ENCODE measurements at regions not wholly inside any gene's neighbourhood (a gene's known extent, or its start where the extent isn't known, plus 50 kb on each side); places are given as distances from the start of the nearest gene placed in this dataset.

DNA sequence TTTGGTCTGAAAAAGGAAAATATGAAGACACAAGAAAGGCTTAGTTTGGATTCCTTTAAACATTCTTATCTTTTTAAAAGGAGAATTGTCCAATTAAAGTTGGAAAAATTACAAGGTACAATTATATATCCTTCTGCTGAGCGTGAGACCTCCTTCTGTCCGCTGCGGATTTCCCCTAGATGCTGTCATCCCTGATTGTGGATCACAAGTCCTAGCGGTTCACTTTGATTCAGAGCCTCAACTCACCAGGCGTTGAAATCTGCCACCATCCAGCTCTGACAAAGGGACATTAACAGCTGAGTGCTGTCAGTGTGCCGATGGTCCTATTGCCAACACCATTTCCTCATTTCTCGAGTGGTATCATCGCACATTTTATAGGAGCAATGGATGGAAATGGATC, 73.1 kb upstream of the PTER start:
- H2BK12ac ChIP-seq (ENCODE audit: low read length in 2 of 2): no peak overlapping the region
- H3K9me3 ChIP-seq (ENCODE audit: control insufficient read depth, low read length): peaks cover 18% of the 10 kb centered on the region
- H3K79me1 ChIP-seq (replicated peaks; ENCODE audit: low read length, poor library complexity, severe bottlenecking): no peaks in the 10 kb centered on the region
- H4K91ac ChIP-seq (ENCODE audit: low read length): no peak overlapping the region
- H3K4ac ChIP-seq (ENCODE audit: low read depth in 1 of 2, low read length in 2 of 2): no peak overlapping the region
- H2AFZ ChIP-seq (ENCODE audit: low read depth, low read length): no peak overlapping the region
- H3K4me3 ChIP-seq (ENCODE audit: insufficient read depth in 1 of 2, low read depth in 1 of 2, low read length in 2 of 2): no peak overlapping the region
- 93% methylated on average over 6 of the region's 8 CpGs for WGBS
- H3K23ac ChIP-seq (ENCODE audit: low read length in 2 of 2): no peak overlapping the region
- no peak overlapping the region for H4K8ac ChIP-seq (ENCODE audit: low read length)
- no peak overlapping the region for H3K14ac ChIP-seq (ENCODE audit: low read length in 2 of 2)
- H3K9ac ChIP-seq (ENCODE audit: low read length): no peak overlapping the region
- no peak overlapping the region for H2AK5ac ChIP-seq (ENCODE audit: low read length, severe bottlenecking)
- H3K4me1 ChIP-seq (ENCODE audit: control insufficient read depth, insufficient read depth, low read depth, low read length): no peaks in the 10 kb centered on the region
- no peaks in the 10 kb centered on the region for H3K36me3 ChIP-seq (ENCODE audit: control insufficient read depth in 1 of 2, insufficient read depth in 2 of 2, low read depth in 1 of 2, low read length in 2 of 2)
- no peak overlapping the region for H2BK15ac ChIP-seq (ENCODE audit: low read depth, poor library complexity, severe bottlenecking)
- no peak overlapping the region for H3K4me2 ChIP-seq (ENCODE audit: low read length, poor library complexity, severe bottlenecking)
- no peaks in the 10 kb centered on the region for H3K27me3 ChIP-seq (ENCODE audit: control insufficient read depth in 1 of 2, insufficient read depth in 1 of 2, low read length in 2 of 2)
- H2BK120ac ChIP-seq (ENCODE audit: low read depth, low read length): no peak overlapping the region
- H2BK5ac ChIP-seq (ENCODE audit: low read depth, low read length, poor library complexity, severe bottlenecking): no peak overlapping the region
- H3K27ac ChIP-seq (ENCODE audit: low read length, poor library complexity, severe bottlenecking): no peak overlapping the region
- no peak overlapping the region for H3K18ac ChIP-seq (ENCODE audit: low read depth in 1 of 2, low read length in 2 of 2)
- DNase-seq: no peak

DNA sequence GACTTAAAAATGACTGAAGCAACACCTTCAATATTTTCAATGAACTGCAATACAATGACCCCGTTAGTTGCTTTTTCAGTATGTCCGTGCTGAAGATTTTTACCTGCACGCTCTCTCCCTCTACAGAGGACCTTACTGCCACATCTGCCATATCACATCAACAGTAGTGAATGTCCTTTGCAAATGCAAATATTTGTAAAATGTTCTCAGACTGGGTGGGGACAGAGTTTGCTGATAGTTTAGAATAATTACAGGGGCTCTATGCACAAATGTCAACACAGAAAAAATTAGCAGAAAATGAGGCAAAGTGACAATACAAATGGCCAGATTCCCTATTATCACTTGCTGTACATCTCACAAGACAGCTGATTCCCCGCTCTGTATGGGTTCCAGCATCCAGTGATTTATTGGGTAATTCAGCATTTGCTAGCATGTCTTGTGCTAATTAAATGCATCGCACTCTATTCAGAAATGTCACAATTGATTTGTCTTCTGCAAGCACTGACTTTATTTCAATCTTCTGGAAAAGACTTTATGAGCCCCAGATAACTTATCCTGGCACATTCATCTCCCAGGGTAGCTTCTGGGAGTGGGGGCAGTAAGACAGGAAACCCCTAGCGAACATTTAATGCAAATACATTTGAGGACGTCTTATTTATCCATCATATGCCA, 69.1 kb upstream of the PTER start:
- Histone ChIP-seq H2BK5ac (ENCODE audit: low read depth, low read length, poor library complexity, severe bottlenecking) (no peak overlapping the region), H3K18ac (ENCODE audit: low read depth in 1 of 2, low read length in 2 of 2) (no peak overlapping the region), H3K27ac (ENCODE audit: low read length, poor library complexity, severe bottlenecking) (no peak overlapping the region), H2AK5ac (ENCODE audit: low read length, severe bottlenecking) (no peak overlapping the region), H4K91ac (ENCODE audit: low read length) (no peak overlapping the region), H3K9ac (ENCODE audit: low read length) (no peak overlapping the region), H4K8ac (ENCODE audit: low read length) (no peak overlapping the region), H3K27me3 (ENCODE audit: control insufficient read depth in 1 of 2, insufficient read depth in 1 of 2, low read length in 2 of 2) (no peaks in the 10 kb centered on the region), H2BK12ac (ENCODE audit: low read length in 2 of 2) (no peak overlapping the region), H3K23ac (ENCODE audit: low read length in 2 of 2) (no peak overlapping the region), H2BK120ac (ENCODE audit: low read depth, low read length) (no peak overlapping the region), H2AFZ (ENCODE audit: low read depth, low read length) (no peak overlapping the region), H3K4me1 (ENCODE audit: control insufficient read depth, insufficient read depth, low read depth, low read length) (no peaks in the 10 kb centered on the region), H3K4ac (ENCODE audit: low read depth in 1 of 2, low read length in 2 of 2) (no peak overlapping the region), H3K79me1 (replicated peaks; ENCODE audit: low read length, poor library complexity, severe bottlenecking) (no peaks in the 10 kb centered on the region), H3K14ac (ENCODE audit: low read length in 2 of 2) (no peak overlapping the region), H3K9me3 (ENCODE audit: control insufficient read depth, low read length) (peaks cover 12% of the 10 kb centered on the region), H3K4me2 (ENCODE audit: low read length, poor library complexity, severe bottlenecking) (no peak overlapping the region), H3K36me3 (ENCODE audit: control insufficient read depth in 1 of 2, insufficient read depth in 2 of 2, low read depth in 1 of 2, low read length in 2 of 2) (no peaks in the 10 kb centered on the region), H3K4me3 (ENCODE audit: insufficient read depth in 1 of 2, low read depth in 1 of 2, low read length in 2 of 2) (no peak overlapping the region), H2BK15ac (ENCODE audit: low read depth, poor library complexity, severe bottlenecking) (no peak overlapping the region)
- 89% methylated on average over 6 of the region's 7 CpGs for WGBS
- no peak for DNase-seq

DNA sequence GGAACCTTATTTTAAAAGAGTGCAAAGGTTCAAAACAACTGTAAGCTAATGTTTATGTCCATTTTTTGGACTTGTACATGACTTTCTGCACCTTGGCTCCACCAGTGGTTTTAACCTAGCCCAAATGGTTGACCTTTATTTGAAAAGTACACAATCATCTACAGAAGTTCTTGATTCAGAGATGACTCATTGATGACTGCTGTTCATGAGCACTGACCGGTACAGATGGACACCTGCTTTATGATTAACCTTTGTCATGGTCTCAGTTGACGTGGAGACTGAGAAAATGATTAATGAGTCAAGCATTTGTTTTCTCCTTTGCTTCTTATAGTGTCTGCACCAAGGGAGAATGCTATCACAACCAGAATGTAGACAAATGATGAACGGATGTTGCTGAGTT, 55.7 kb upstream of the PTER start:
- 39% methylated on average over 3 of the region's 3 CpGs for WGBS
- Histone ChIP-seq H2BK12ac (ENCODE audit: low read length in 2 of 2) (no peak overlapping the region), H3K4ac (ENCODE audit: low read depth in 1 of 2, low read length in 2 of 2) (no peak overlapping the region), H2BK120ac (ENCODE audit: low read depth, low read length) (no peak overlapping the region), H3K36me3 (ENCODE audit: control insufficient read depth in 1 of 2, insufficient read depth in 2 of 2, low read depth in 1 of 2, low read length in 2 of 2) (no peaks in the 10 kb centered on the region), H3K9ac (ENCODE audit: low read length) (no peak overlapping the region), H2BK15ac (ENCODE audit: low read depth, poor library complexity, severe bottlenecking) (no peak overlapping the region), H4K8ac (ENCODE audit: low read length) (no peak overlapping the region), H3K23ac (ENCODE audit: low read length in 2 of 2) (no peak overlapping the region), H3K4me1 (ENCODE audit: control insufficient read depth, insufficient read depth, low read depth, low read length) (no peaks in the 10 kb centered on the region), H2AK5ac (ENCODE audit: low read length, severe bottlenecking) (no peak overlapping the region), H3K27ac (ENCODE audit: low read length, poor library complexity, severe bottlenecking) (no peak overlapping the region), H4K91ac (ENCODE audit: low read length) (no peak overlapping the region), H3K4me2 (ENCODE audit: low read length, poor library complexity, severe bottlenecking) (no peak overlapping the region), H2BK5ac (ENCODE audit: low read depth, low read length, poor library complexity, severe bottlenecking) (no peak overlapping the region), H3K79me1 (replicated peaks; ENCODE audit: low read length, poor library complexity, severe bottlenecking) (no peaks in the 10 kb centered on the region), H3K14ac (ENCODE audit: low read length in 2 of 2) (no peak overlapping the region), H3K9me3 (ENCODE audit: control insufficient read depth, low read length) (no peaks in the 10 kb centered on the region), H2AFZ (ENCODE audit: low read depth, low read length) (no peak overlapping the region), H3K18ac (ENCODE audit: low read depth in 1 of 2, low read length in 2 of 2) (no peak overlapping the region), H3K4me3 (ENCODE audit: insufficient read depth in 1 of 2, low read depth in 1 of 2, low read length in 2 of 2) (no peak overlapping the region), H3K27me3 (ENCODE audit: control insufficient read depth in 1 of 2, insufficient read depth in 1 of 2, low read length in 2 of 2) (no peaks in the 10 kb centered on the region)
- DNase-seq: no peak

DNA sequence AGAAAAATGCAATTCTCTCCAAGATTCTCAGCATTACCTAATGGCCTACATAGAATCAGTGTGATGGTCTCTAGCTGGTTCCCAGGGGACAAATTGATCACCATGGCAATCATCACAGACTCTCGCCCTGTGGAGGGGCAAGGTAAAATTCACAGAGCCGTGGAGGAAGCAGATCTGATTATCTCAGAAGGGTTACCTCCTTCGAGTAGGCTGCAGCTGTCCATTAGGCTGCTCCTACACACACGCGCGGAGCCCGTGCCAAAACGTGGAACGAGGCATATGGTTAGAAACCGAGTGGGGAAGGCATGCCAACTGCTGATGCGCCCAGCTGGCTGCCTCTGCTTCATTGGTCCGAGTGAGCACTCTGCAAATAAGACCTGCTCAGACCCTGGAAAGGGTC, 52.8 kb upstream of the PTER start:
- no peak overlapping the region for H3K18ac ChIP-seq (ENCODE audit: low read depth in 1 of 2, low read length in 2 of 2)
- no peaks in the 10 kb centered on the region for H3K36me3 ChIP-seq (ENCODE audit: control insufficient read depth in 1 of 2, insufficient read depth in 2 of 2, low read depth in 1 of 2, low read length in 2 of 2)
- H3K4me1 ChIP-seq (ENCODE audit: control insufficient read depth, insufficient read depth, low read depth, low read length): no peaks in the 10 kb centered on the region
- H3K4me2 ChIP-seq (ENCODE audit: low read length, poor library complexity, severe bottlenecking): no peak overlapping the region
- no peak overlapping the region for H3K9ac ChIP-seq (ENCODE audit: low read length)
- no peak overlapping the region for H3K4me3 ChIP-seq (ENCODE audit: insufficient read depth in 1 of 2, low read depth in 1 of 2, low read length in 2 of 2)
- no peak overlapping the region for H2BK5ac ChIP-seq (ENCODE audit: low read depth, low read length, poor library complexity, severe bottlenecking)
- H3K23ac ChIP-seq (ENCODE audit: low read length in 2 of 2): no peak overlapping the region
- no peak overlapping the region for H3K4ac ChIP-seq (ENCODE audit: low read depth in 1 of 2, low read length in 2 of 2)
- H2BK120ac ChIP-seq (ENCODE audit: low read depth, low read length): no peak overlapping the region
- H4K8ac ChIP-seq (ENCODE audit: low read length): no peak overlapping the region
- no peak overlapping the region for H3K27ac ChIP-seq (ENCODE audit: low read length, poor library complexity, severe bottlenecking)
- WGBS: 71% methylated on average over 12 of the region's 12 CpGs
- H3K27me3 ChIP-seq (ENCODE audit: control insufficient read depth in 1 of 2, insufficient read depth in 1 of 2, low read length in 2 of 2): no peaks in the 10 kb centered on the region
- no peak overlapping the region for H3K14ac ChIP-seq (ENCODE audit: low read length in 2 of 2)
- H2AFZ ChIP-seq (ENCODE audit: low read depth, low read length): no peak overlapping the region
- H2BK15ac ChIP-seq (ENCODE audit: low read depth, poor library complexity, severe bottlenecking): no peak overlapping the region
- H4K91ac ChIP-seq (ENCODE audit: low read length): peak overlapping the region; percentile 29
- H3K9me3 ChIP-seq (ENCODE audit: control insufficient read depth, low read length): no peaks in the 10 kb centered on the region
- H2AK5ac ChIP-seq (ENCODE audit: low read length, severe bottlenecking): no peak overlapping the region
- no peaks in the 10 kb centered on the region for H3K79me1 ChIP-seq (replicated peaks; ENCODE audit: low read length, poor library complexity, severe bottlenecking)
- no peak for DNase-seq
- no peak overlapping the region for H2BK12ac ChIP-seq (ENCODE audit: low read length in 2 of 2)
